ENCODE measurements at regions not wholly inside any gene's neighbourhood (a gene's known extent, or its start where the extent isn't known, plus 50 kb on each side); places are given as distances from the start of the nearest gene placed in this dataset.

- no peak for DNase-seq (ENCODE audit: low spot score)
- H3K27ac ChIP-seq, result no peak overlapping the region
- TF ChIP-seq CTCF (IDR thresholded peaks at IDR 0.05), result no peak
- no peak overlapping the region for H3K4me3 ChIP-seq
Observed at GRCh38 chr1:37135032-37135431, 100.7 kb upstream of the GRIK3 start.

- no peak for TF ChIP-seq CTCF (IDR thresholded peaks at IDR 0.05)
- DNase-seq (ENCODE audit: low spot score), result no peak
- Histone ChIP-seq H3K4me3 (no peak overlapping the region), H3K27ac (no peak overlapping the region)
Observed at GRCh38 chr1:37137014-37137413, 102.7 kb upstream of the GRIK3 start.

GRCh38 chr1:37137601-37138000, 103.3 kb upstream of the GRIK3 start:
- TF ChIP-seq CTCF (IDR thresholded peaks at IDR 0.05), result no peak
- no peak overlapping the region for H3K4me3 ChIP-seq
- no peak overlapping the region for H3K27ac ChIP-seq
- no peak for DNase-seq (ENCODE audit: low spot score)

- no peak for TF ChIP-seq CTCF (IDR thresholded peaks at IDR 0.05)
- Histone ChIP-seq H3K4me3 (no peak overlapping the region), H3K27ac (no peak overlapping the region)
- no peak for DNase-seq (ENCODE audit: low spot score)
Observed at GRCh38 chr1:37143800-37144199, 109.5 kb upstream of the GRIK3 start.

DNA sequence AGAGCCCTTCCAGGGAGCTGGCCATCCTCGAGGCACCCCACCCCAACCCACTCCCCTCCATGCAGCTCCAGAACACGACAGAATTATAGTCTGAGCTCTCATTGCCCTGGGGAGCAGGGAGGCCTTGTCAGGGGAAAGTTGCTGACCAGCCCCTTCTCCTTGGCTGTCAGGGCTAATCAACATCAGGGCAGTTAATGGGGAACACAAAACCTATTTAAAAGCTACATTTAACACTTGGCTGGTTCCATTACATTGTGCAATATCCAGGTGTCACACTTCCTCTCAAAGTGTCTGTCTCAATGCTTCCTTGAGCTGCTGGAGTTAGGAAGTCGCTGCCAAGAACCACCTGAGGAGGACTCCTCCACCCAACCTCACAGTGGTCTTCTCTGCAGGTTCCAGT, 111.8 kb upstream of the GRIK3 start:
- no peak overlapping the region for H3K4me3 ChIP-seq
- no peak for TF ChIP-seq CTCF (IDR thresholded peaks at IDR 0.05)
- no peak overlapping the region for H3K27ac ChIP-seq
- no peak for DNase-seq (ENCODE audit: low spot score)

GRCh38 chr1:37147392-37147831, 113.1 kb upstream of the GRIK3 start:
- Histone ChIP-seq H3K27ac (no peak overlapping the region), H3K4me3 (no peak overlapping the region)
- DNase-seq (ENCODE audit: low spot score), result no peak
- TF ChIP-seq CTCF (IDR thresholded peaks at IDR 0.05), result no peak

GRCh38 chr1:37147906-37148305, 113.6 kb upstream of the GRIK3 start:
- TF ChIP-seq CTCF (IDR thresholded peaks at IDR 0.05), result no peak
- H3K4me3 ChIP-seq, result no peak overlapping the region
- H3K27ac ChIP-seq, result no peak overlapping the region
- no peak for DNase-seq (ENCODE audit: low spot score)

All from coronary artery (tissue), 2 donors.